ENCODE measurements at regions not wholly inside any gene's neighbourhood (a gene's known extent, or its start where the extent isn't known, plus 50 kb on each side); places are given as distances from the start of the nearest gene placed in this dataset.

GRCh38 chr21:15164273-15164672 lies 99.5 kb upstream of the NRIP1 start:
- no peak overlapping the region for H3K4me3 ChIP-seq (replicated peaks in 1 of 2; ENCODE audit: low read depth in 2 of 2, low read length in 2 of 2)
- no peak for DNase-seq (ENCODE audit: low read depth in 2 of 2)
- TF ChIP-seq, protein P1, sequence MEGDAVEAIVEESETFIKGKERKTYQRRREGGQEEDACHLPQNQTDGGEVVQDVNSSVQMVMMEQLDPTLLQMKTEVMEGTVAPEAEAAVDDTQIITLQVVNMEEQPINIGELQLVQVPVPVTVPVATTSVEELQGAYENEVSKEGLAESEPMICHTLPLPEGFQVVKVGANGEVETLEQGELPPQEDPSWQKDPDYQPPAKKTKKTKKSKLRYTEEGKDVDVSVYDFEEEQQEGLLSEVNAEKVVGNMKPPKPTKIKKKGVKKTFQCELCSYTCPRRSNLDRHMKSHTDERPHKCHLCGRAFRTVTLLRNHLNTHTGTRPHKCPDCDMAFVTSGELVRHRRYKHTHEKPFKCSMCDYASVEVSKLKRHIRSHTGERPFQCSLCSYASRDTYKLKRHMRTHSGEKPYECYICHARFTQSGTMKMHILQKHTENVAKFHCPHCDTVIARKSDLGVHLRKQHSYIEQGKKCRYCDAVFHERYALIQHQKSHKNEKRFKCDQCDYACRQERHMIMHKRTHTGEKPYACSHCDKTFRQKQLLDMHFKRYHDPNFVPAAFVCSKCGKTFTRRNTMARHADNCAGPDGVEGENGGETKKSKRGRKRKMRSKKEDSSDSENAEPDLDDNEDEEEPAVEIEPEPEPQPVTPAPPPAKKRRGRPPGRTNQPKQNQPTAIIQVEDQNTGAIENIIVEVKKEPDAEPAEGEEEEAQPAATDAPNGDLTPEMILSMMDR (IDR thresholded peaks at IDR 0.05; ENCODE audit: low read depth, low read length), result no peak

DNA sequence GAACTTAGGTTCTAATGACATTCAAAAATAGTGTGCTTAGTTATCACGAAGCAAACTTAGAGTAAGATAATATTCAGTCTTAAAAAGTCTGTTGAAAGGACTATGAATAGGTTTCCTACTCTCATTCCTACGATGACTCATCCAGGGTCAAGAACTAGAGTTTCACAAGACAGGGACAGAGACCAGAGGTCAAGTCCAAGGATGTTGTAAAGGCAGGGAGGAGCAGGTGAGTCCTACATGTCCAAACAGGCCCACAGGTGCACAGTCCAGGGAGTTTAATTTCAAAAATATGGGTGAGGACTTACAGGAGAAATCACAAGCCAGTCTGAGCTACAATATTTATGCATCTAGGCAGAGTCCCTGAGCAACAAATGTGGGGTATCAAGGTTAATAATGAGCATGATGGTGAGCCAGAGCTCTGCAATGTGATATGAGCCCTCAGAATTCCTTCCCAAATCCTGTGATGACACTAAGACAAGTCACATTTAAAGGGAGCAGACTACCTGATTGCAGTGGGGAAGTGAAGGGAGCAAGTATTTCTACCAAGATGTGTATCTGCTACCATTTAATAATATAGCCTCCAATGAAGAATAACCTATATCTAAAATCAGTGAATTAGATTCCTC lies 100.0 kb upstream of the NRIP1 start:
- DNase-seq (ENCODE audit: low read depth in 2 of 2), result peak in 1 of 2 donors; percentile 28
- no peak overlapping the region for H3K4me3 ChIP-seq (replicated peaks in 1 of 2; ENCODE audit: low read depth in 2 of 2, low read length in 2 of 2)
- TF ChIP-seq, protein P1 (IDR thresholded peaks at IDR 0.05; ENCODE audit: low read depth, low read length), result no peak

DNA sequence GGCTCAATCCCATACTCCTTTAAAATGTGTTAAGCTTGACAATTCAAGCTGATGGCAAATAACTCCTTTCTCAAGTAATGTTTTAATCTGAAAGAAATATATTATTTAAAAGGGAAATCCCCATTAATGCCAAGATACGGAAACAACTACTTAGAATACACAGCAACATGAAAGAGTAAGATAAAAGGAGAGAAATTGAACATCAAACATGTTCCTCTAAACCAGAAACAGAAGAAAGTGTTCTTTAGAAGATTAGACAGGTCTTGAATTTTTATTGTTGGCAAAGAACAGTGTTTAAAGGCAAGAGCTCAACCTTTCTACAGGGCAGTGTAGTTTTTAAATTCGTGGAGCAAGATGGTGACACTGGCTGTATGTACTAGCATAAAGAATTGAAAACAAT lies 105.8 kb upstream of the NRIP1 start:
- no peak for DNase-seq (ENCODE audit: low read depth in 2 of 2)
- TF ChIP-seq, protein P1 (IDR thresholded peaks at IDR 0.05; ENCODE audit: low read depth, low read length), result no peak
- no peak overlapping the region for H3K4me3 ChIP-seq (replicated peaks in 1 of 2; ENCODE audit: low read depth in 2 of 2, low read length in 2 of 2)

DNA sequence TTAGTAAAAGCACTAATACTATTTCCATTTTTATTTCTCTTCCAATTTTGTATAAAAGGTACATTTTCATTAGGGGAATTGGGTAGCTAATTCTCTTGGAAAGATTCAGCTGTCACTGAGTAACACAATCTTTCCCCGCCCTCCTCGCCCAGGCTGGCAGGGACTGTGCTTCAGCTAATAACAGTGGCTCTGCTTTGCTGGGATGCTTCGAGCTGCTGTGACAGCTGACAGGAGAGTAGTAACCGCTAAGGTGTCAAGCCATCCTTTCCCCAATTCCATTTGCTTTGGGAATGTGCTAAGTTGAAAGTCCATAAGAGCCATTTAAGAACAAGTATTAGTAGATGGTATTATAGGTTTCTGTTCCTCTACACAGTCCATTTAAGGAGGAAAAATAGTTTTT lies 106.7 kb upstream of the NRIP1 start:
- no peak for DNase-seq (ENCODE audit: low read depth in 2 of 2)

GRCh38 chr21:15172963-15173362 lies 108.2 kb upstream of the NRIP1 start:
- no peak overlapping the region for H3K4me3 ChIP-seq (replicated peaks in 1 of 2; ENCODE audit: low read depth in 2 of 2, low read length in 2 of 2)
- TF ChIP-seq, protein P1 (IDR thresholded peaks at IDR 0.05; ENCODE audit: low read depth, low read length), result no peak
- no peak for DNase-seq (ENCODE audit: low read depth in 2 of 2)

More for the DNA sequence above, 106.7 kb upstream of the NRIP1 start:
- TF ChIP-seq, protein P1 (IDR thresholded peaks at IDR 0.05; ENCODE audit: low read depth, low read length), result no peak
- no peak overlapping the region for H3K4me3 ChIP-seq (replicated peaks in 1 of 2; ENCODE audit: low read depth in 2 of 2, low read length in 2 of 2)

DNA sequence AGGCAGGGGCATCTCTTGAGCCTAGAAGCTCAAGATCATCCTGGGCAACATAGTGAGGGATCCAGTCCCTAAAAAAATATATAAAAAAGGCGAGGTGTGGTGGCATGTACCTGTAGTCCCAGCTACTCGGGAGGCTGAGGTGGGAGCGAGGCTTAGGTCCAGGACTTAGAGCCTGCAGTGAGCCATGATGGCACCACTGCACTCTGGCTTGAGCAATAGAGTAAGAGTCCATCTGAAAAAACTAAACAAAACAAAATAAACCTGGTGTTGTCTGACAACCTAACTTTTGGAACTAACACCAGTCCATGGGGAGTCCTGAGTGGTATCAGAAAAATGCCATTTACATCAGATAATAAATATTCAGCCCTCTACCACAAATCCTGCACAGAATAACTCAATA lies 110.1 kb upstream of the NRIP1 start:
- DNase-seq (ENCODE audit: low read depth in 2 of 2), result no peak
- no peak overlapping the region for H3K4me3 ChIP-seq (replicated peaks in 1 of 2; ENCODE audit: low read depth in 2 of 2, low read length in 2 of 2)
- TF ChIP-seq, protein P1 (IDR thresholded peaks at IDR 0.05; ENCODE audit: low read depth, low read length), result no peak

DNA sequence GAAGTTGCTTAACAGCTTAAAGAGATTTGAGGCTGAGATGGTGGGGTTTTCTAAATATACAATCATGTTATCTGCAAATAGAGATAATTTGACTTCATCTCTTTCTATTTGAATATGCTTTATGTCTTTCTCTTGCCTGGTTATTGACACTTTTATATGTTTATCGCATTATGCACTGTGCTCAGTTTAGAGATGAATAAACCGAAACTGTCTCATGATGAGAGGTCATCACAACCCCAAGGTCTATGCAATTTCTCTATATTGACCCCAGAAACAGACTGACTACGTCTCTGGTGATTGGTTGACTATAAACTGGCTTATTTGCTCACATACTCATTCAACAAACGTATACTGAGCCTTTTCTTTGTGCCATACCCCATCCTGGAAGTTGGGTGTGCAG lies 117.9 kb upstream of the NRIP1 start:
- TF ChIP-seq, protein P1 (IDR thresholded peaks at IDR 0.05; ENCODE audit: low read depth, low read length), result no peak
- H3K4me3 ChIP-seq (replicated peaks in 1 of 2; ENCODE audit: low read depth in 2 of 2, low read length in 2 of 2), result no peak overlapping the region
- no peak for DNase-seq (ENCODE audit: low read depth in 2 of 2)

Data from cardiac fibroblast (primary cell).